Erythroblast (primary cell): ENCODE measurements at regions not wholly inside any gene's neighbourhood (a gene's known extent, or its start where the extent isn't known, plus 50 kb on each side); places are given as distances from the start of the nearest gene placed in this dataset.

Experiments used
- GATA1 ChIP-seq: IDR thresholded peaks from 2 replicates; pipeline ENCODE4 v1.6.1; 2011; ENCODE audit warnings: low read depth, mild to moderate bottlenecking, control low read depth, low read length, moderate library complexity
- POLR2A ChIP-seq: IDR thresholded peaks from 2 replicates; pipeline ENCODE4 v1.6.1; 2011; ENCODE audit warnings: mild to moderate bottlenecking, low read length

DNA sequence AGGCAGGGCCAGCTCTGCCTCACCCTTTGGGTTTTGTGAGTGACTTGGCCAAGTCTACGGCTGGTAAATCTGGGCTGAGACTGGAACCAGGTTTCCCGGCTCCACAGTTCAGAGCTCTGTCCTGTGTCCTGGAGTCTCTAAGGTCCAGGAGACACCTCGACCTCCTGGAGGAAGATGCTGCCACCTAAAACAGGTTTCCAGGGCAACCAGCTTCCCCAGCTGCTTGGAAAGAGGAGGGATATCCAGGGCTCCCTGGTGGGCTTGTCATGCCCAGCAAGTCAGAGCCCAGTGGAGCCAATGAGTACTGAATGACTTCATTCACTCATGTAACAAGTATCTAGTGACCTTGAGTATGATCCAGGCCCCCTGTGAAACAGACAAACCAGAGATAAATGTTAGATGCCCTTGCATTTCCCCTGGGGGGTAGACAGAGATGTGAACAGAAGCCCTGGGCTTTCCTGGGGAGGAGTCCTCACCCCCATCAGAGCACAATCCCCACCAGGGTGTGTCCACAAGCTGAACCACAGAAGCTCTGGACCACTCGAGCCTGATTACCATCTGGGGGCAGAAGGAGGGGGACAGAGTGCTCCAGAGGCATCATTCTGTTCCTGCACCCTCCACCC is 181.2 kb upstream of the RAB4A start:
- TF ChIP-seq POLR2A (no peak), GATA1 (no peak)
